Stimulated activated memory B cell treated with anti-CD40 and anti-IgM and Interleukin-4, amounts not matched to agents 10 μg/mL and 1 μg/mL and 100 μg/mL, for 72 hours (primary cell): ENCODE measurements at regions not wholly inside any gene's neighbourhood (a gene's known extent, or its start where the extent isn't known, plus 50 kb on each side); places are given as distances from the start of the nearest gene placed in this dataset.

Source experiments
- ATAC-seq: fragments of 150-1000 bp; cut with Tn5 transposase; 2 replicates; pipeline ENCODE4 v1.10.0; 2021
- H3K27ac Mint-ChIP-seq: one replicate; pipeline ENCODE4 v1.8.0; 2022; ENCODE audit warnings: mild to moderate bottlenecking, mixed read lengths
- H3K27me3 Mint-ChIP-seq: one replicate; pipeline ENCODE4 v1.8.0; 2022; ENCODE audit warnings: mixed read lengths
- H3K36me3 Mint-ChIP-seq: one replicate; pipeline ENCODE4 v1.8.0; 2022; ENCODE audit warnings: mixed read lengths
- H3K4me1 Mint-ChIP-seq: one replicate; pipeline ENCODE4 v1.8.0; 2022; ENCODE audit warnings: mixed read lengths
- H3K4me3 Mint-ChIP-seq: one replicate; pipeline ENCODE4 v1.8.0; 2022; ENCODE audit warnings: mild to moderate bottlenecking, moderate library complexity, mixed read lengths
- H3K9me3 Mint-ChIP-seq: one replicate; pipeline ENCODE4 v1.8.0; 2022; ENCODE audit warnings: mixed read lengths

DNA sequence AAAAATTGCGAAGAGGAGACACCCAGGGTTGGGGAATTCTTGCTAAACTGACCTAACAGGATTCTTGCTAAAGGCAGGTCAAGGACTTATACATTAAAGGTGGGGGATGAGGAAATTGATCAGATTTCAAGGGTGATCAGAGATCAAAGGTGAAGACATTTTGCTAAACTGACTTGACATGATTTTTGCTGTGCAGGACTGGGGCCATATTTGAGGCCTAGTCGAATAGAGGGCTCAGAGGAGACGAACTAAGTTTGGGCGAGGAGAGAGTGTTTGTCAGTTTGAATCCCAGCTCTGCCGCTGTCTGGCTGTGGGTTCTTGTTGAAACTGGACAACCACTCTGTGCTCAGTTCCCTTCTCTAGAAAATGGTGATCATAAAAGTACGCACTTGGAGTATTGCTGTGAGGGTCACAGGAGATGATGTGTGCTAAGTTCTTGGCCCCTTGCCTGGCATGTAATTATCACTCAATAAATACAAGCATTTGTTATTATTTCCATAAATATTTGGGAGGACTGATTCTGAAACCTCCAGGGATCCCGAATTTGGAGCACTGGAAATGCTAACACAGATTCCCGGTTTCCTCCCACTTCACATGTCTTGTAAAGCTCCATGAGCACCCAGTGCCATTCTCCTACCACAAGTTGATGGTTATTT lies 364.8 kb upstream of the PROK2 start:
- H3K9me3 Mint-ChIP-seq = peaks cover 2% of the 10 kb centered on the region
- H3K27ac Mint-ChIP-seq = no peak overlapping the region
- no peak overlapping the region for H3K4me3 Mint-ChIP-seq
- H3K27me3 Mint-ChIP-seq = peaks cover 27% of the 10 kb centered on the region
- H3K4me1 Mint-ChIP-seq = peaks cover 17% of the 10 kb centered on the region
- ATAC-seq = no peak
- H3K36me3 Mint-ChIP-seq = peaks cover 8% of the 10 kb centered on the region

GRCh38 chr3:72147600-72147999 lies 362.7 kb upstream of the PROK2 start:
- Mint-ChIP-seq H3K27me3 (peaks cover 42% of the 10 kb centered on the region), H3K4me1 (peaks cover 22% of the 10 kb centered on the region), H3K9me3 (no peaks in the 10 kb centered on the region), H3K27ac (no peak overlapping the region), H3K4me3 (no peak overlapping the region), H3K36me3 (peaks cover 6% of the 10 kb centered on the region)
- no peak for ATAC-seq

DNA sequence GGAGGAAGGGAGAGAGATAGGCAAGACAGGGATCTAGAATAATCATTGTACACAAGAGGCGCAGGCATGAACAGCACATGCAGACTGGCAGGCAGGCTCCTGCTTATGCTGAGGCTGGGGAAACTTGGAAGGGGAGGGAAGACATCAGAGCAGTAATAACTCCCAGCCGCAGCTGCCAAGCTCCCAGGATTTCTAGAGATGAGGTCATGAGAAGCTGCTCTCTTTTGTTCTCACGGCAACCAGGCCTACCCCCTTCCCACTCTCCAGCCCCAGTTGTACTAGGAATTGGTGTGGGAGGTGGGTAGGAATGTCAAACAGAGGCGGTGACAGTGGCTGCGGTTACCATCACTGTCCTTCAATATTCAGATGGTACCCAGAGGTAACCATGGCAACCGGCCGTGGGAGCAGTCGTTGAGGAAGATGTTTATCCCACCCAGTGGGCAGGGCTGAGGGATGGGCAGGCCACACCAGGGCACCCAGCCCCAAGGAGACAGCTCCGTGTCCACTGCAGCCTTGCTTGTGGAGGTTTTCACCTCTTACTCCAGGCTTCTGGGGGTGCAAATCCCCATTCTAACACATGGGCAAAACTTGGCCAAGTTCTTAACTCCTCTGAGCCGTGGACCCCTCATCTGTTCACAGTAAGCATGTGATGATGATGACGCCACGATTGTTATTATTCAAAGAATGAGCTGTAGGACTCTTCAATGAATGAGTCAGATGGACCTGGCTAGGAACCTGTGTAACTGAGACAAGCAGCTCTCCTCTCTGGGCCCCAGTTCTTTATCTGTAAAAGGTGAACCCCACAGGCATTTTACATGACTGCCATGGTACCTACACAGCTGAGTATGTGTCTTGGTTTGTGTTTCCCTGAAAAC lies 360.8 kb upstream of the PROK2 start:
- Mint-ChIP-seq H3K4me3 (no peak overlapping the region), H3K9me3 (no peaks in the 10 kb centered on the region), H3K27ac (no peak overlapping the region), H3K4me1 (peaks cover 26% of the 10 kb centered on the region), H3K27me3 (peaks cover 42% of the 10 kb centered on the region), H3K36me3 (peaks cover 6% of the 10 kb centered on the region)
- no peak for ATAC-seq

GRCh38 chr3:72144773-72145505 lies 360.0 kb upstream of the PROK2 start:
- Mint-ChIP-seq H3K4me1 (peaks cover 26% of the 10 kb centered on the region), H3K4me3 (no peak overlapping the region), H3K9me3 (no peaks in the 10 kb centered on the region), H3K36me3 (peaks cover 6% of the 10 kb centered on the region), H3K27me3 (peaks cover 42% of the 10 kb centered on the region), H3K27ac (no peak overlapping the region)
- peak; percentile 79 for ATAC-seq

- no peaks in the 10 kb centered on the region for H3K9me3 Mint-ChIP-seq
- no peak overlapping the region for H3K27ac Mint-ChIP-seq
- ATAC-seq = no peak
- peaks cover 26% of the 10 kb centered on the region for H3K4me1 Mint-ChIP-seq
- H3K36me3 Mint-ChIP-seq = peaks cover 6% of the 10 kb centered on the region
- H3K4me3 Mint-ChIP-seq = no peak overlapping the region
- peaks cover 42% of the 10 kb centered on the region for H3K27me3 Mint-ChIP-seq
These were observed 359.2 kb upstream of the PROK2 start for GRCh38 chr3:72143966-72144717.

- Mint-ChIP-seq H3K27ac (no peak overlapping the region), H3K36me3 (peaks cover 4% of the 10 kb centered on the region), H3K4me3 (no peak overlapping the region)
These were observed 358.4 kb upstream of the PROK2 start for GRCh38 chr3:72143322-72143721.

GRCh38 chr3:72142028-72142427 lies 357.1 kb upstream of the PROK2 start:
- H3K27ac Mint-ChIP-seq = no peak overlapping the region
- ATAC-seq = no peak
- peaks cover 42% of the 10 kb centered on the region for H3K27me3 Mint-ChIP-seq
- H3K4me3 Mint-ChIP-seq = no peak overlapping the region
- H3K36me3 Mint-ChIP-seq = no peaks in the 10 kb centered on the region
- H3K9me3 Mint-ChIP-seq = no peaks in the 10 kb centered on the region
- peaks cover 31% of the 10 kb centered on the region for H3K4me1 Mint-ChIP-seq

More at GRCh38 chr3:72143322-72143721, 358.4 kb upstream of the PROK2 start:
- ATAC-seq = no peak
- Mint-ChIP-seq H3K9me3 (no peaks in the 10 kb centered on the region), H3K27me3 (peaks cover 38% of the 10 kb centered on the region), H3K4me1 (peaks cover 24% of the 10 kb centered on the region)

GRCh38 chr3:72141264-72141663 lies 356.3 kb upstream of the PROK2 start:
- no peaks in the 10 kb centered on the region for H3K36me3 Mint-ChIP-seq
- no peak overlapping the region for H3K27ac Mint-ChIP-seq
- no peak overlapping the region for H3K4me3 Mint-ChIP-seq
- no peaks in the 10 kb centered on the region for H3K9me3 Mint-ChIP-seq
- ATAC-seq = no peak
- H3K27me3 Mint-ChIP-seq = peaks cover 44% of the 10 kb centered on the region
- H3K4me1 Mint-ChIP-seq = peaks cover 37% of the 10 kb centered on the region

DNA sequence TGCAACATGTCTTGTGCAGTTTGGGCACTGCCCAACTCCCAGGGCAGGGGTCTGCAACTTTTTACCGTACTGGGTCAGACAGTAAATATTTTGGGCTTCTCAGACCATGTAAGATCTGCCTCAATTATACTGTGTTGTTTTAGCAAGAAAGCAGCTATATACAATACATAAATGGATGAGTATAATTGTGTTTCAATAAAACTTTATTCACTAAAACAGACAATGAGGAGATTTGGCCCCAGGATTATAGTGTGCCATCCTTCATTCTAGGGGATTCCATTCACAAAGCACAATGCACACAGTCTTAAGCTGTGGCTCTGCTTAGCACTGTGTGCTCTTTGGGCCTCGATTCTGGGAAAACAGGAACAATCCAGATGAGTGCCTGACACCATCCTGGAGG lies 354.4 kb upstream of the PROK2 start:
- peaks cover 25% of the 10 kb centered on the region for H3K27me3 Mint-ChIP-seq
- no peaks in the 10 kb centered on the region for H3K36me3 Mint-ChIP-seq
- H3K4me1 Mint-ChIP-seq = peaks cover 39% of the 10 kb centered on the region
- no peak for ATAC-seq
- no peak overlapping the region for H3K27ac Mint-ChIP-seq
- no peaks in the 10 kb centered on the region for H3K9me3 Mint-ChIP-seq
- H3K4me3 Mint-ChIP-seq = no peak overlapping the region

DNA sequence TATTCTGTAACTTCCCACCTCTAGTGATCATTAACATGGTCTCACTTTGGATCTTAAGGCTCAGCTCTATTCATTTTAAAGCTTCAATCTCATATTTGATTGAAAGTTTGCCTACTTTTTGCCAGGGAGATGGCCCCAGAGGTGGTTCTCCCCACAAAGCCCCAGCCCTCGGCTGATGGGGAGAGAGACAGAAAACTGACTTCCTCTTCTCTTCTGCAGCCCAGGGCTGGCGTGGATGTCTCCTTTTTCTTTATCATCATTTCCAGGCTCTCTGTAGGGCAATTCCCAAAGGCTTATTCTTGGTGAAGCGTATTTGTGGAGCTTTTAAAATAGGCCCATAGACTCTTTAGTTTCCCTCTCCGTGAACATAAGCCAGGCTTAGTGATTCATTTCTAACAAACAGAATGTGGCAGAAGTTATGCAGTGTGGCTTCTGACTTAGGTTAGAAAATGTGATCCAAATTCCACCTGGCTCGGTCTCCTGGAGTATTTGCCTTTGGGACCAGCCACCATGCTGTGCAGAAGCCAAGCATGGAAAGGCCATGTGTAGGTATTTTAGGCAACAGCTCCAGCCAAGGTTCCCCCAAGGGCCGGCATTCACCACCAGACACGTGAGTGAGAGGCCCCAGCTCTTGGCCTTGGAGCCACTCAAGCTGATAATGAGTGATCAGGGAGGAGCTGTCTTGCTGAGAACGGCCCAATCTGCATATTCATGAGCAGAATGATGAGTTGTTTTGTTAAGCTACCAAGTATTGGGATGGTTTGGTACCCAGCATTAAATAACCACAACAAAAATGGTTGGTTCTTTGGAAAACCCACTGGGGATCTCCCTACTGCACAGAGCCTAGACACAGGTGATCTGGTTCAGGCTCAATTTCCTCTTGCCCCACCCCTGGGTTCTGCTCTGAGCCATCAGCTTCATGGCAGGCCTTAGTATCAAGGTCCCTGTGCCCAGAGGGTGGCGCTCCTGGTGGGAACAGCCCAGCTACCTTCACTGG lies 353.2 kb upstream of the PROK2 start:
- ATAC-seq = peak; percentile 88
- Mint-ChIP-seq H3K27me3 (peaks cover 14% of the 10 kb centered on the region), H3K4me1 (peaks cover 47% of the 10 kb centered on the region)

GRCh38 chr3:72135636-72136035 lies 350.7 kb upstream of the PROK2 start:
- Mint-ChIP-seq H3K4me1 (peaks cover 42% of the 10 kb centered on the region), H3K36me3 (no peaks in the 10 kb centered on the region), H3K27me3 (peaks cover 14% of the 10 kb centered on the region), H3K4me3 (no peak overlapping the region), H3K9me3 (peaks cover 2% of the 10 kb centered on the region), H3K27ac (peak overlapping the region; percentile 75)
- no peak for ATAC-seq

More for the DNA sequence above, 353.2 kb upstream of the PROK2 start:
- peaks cover 2% of the 10 kb centered on the region for H3K9me3 Mint-ChIP-seq
- no peak overlapping the region for H3K4me3 Mint-ChIP-seq
- H3K36me3 Mint-ChIP-seq = no peaks in the 10 kb centered on the region
- H3K27ac Mint-ChIP-seq = peak overlapping the region; percentile 35

GRCh38 chr3:72134989-72135451 lies 350.1 kb upstream of the PROK2 start:
- H3K4me1 Mint-ChIP-seq = peaks cover 42% of the 10 kb centered on the region

DNA sequence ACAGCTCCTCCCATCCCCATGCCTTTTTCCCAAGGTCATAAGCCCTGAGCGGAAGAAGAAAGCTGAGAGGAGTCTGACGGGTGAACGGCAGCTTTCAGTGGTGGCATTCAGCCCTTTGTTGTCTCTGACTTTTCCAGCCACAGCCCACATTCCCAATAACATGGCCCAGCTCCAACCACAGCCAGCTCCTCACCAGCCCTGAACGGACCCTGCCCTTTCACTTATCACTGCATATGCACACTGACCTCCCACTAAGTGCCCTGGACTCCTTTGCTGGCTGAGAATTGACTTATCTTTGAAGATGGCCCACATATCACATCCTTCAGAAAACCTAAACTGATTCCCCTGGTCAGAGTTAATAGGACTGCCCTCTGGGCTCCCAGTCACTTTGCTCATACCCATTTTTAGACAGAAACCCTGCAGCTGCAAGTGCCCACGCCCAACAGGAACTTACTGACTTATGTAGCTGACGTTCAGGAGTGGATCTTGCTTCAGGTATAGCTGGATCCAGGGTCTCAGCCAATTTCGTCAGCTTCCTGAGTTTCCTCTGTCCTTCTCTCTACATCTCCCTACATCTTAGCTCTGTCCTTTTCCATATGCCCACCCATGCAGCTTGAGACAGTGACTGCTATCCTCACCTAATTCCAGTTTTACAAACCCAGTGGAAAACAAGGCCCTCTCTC lies 348.5 kb upstream of the PROK2 start:
- Mint-ChIP-seq H3K27ac (no peak overlapping the region), H3K4me3 (no peak overlapping the region), H3K36me3 (no peaks in the 10 kb centered on the region), H3K9me3 (peaks cover 5% of the 10 kb centered on the region), H3K4me1 (peaks cover 42% of the 10 kb centered on the region), H3K27me3 (peaks cover 14% of the 10 kb centered on the region)
- no peak for ATAC-seq

More at GRCh38 chr3:72134989-72135451, 350.1 kb upstream of the PROK2 start:
- no peaks in the 10 kb centered on the region for H3K36me3 Mint-ChIP-seq
- peak overlapping the region; percentile 19 for H3K4me3 Mint-ChIP-seq
- H3K27ac Mint-ChIP-seq = peak overlapping the region; percentile 75
- H3K9me3 Mint-ChIP-seq = peaks cover 5% of the 10 kb centered on the region
- ATAC-seq = peak; percentile 86
- H3K27me3 Mint-ChIP-seq = peaks cover 14% of the 10 kb centered on the region
